ENCODE measurements at regions not wholly inside any gene's neighbourhood (a gene's known extent, or its start where the extent isn't known, plus 50 kb on each side); places are given as distances from the start of the nearest gene placed in this dataset.
"Not testable (repeated sequence)": the region's sequence is repeated elsewhere in the genome, so short reads cannot be mapped to it uniquely, and the experiment has no call there.

GRCh38 chrX:63050225-63050624 lies 300.9 kb downstream of the SPIN4 start:
- H3K36me3 ChIP-seq (ENCODE audit: insufficient read depth, low read length), result no peaks in the 10 kb centered on the region
- H3K9me3 ChIP-seq (ENCODE audit: low read depth, low read length), result no peaks in the 10 kb centered on the region
- no peak overlapping the region for H3K27ac ChIP-seq (ENCODE audit: low read depth, low read length)
- no peaks in the 10 kb centered on the region for H3K4me1 ChIP-seq (ENCODE audit: insufficient read depth, low read length)
- H3K79me2 ChIP-seq (ENCODE audit: insufficient read depth, low read length), result no peaks in the 10 kb centered on the region
- no peak overlapping the region for H3K4me3 ChIP-seq (ENCODE audit: insufficient read depth, low read length)
- no peak overlapping the region for H3K4me2 ChIP-seq (ENCODE audit: insufficient read depth, low read length)
- H3K27me3 ChIP-seq (ENCODE audit: insufficient read depth, low read length), result no peaks in the 10 kb centered on the region
- no peak overlapping the region for H2AFZ ChIP-seq (ENCODE audit: low read length)
- no peak for TF ChIP-seq CTCF (IDR thresholded peaks at IDR 0.05; ENCODE audit: extremely low read depth, low read depth, low read length)
- no peak for DNase-seq (ENCODE audit: insufficient read length, low spot score, missing footprints)
- H4K20me1 ChIP-seq (ENCODE audit: insufficient read depth, low read length), result no peaks in the 10 kb centered on the region

GRCh38 chrX:63032811-63033210 lies 318.3 kb downstream of the SPIN4 start:
- no peaks in the 10 kb centered on the region for H3K36me3 ChIP-seq (ENCODE audit: insufficient read depth, low read length)
- no peak overlapping the region for H2AFZ ChIP-seq (ENCODE audit: low read length)
- H3K27ac ChIP-seq (ENCODE audit: low read depth, low read length), result no peak overlapping the region
- H3K79me2 ChIP-seq (ENCODE audit: insufficient read depth, low read length), result no peaks in the 10 kb centered on the region
- H4K20me1 ChIP-seq (ENCODE audit: insufficient read depth, low read length), result no peaks in the 10 kb centered on the region
- H3K4me2 ChIP-seq (ENCODE audit: insufficient read depth, low read length), result no peak overlapping the region
- H3K9me3 ChIP-seq (ENCODE audit: low read depth, low read length), result peaks cover 3% of the 10 kb centered on the region
- no peak for DNase-seq (ENCODE audit: insufficient read length, low spot score, missing footprints)
- H3K4me1 ChIP-seq (ENCODE audit: insufficient read depth, low read length), result no peaks in the 10 kb centered on the region
- no peaks in the 10 kb centered on the region for H3K27me3 ChIP-seq (ENCODE audit: insufficient read depth, low read length)
- no peak for TF ChIP-seq CTCF (IDR thresholded peaks at IDR 0.05; ENCODE audit: extremely low read depth, low read depth, low read length)
- no peak overlapping the region for H3K4me3 ChIP-seq (ENCODE audit: insufficient read depth, low read length)

- H3K27me3 ChIP-seq (ENCODE audit: insufficient read depth, low read length), result no peaks in the 10 kb centered on the region
- H3K9me3 ChIP-seq (ENCODE audit: low read depth, low read length), result peaks cover 2% of the 10 kb centered on the region
- no peaks in the 10 kb centered on the region for H4K20me1 ChIP-seq (ENCODE audit: insufficient read depth, low read length)
- H3K27ac ChIP-seq (ENCODE audit: low read depth, low read length), result no peak overlapping the region
- TF ChIP-seq CTCF (IDR thresholded peaks at IDR 0.05; ENCODE audit: extremely low read depth, low read depth, low read length), result no peak
- no peak overlapping the region for H3K4me2 ChIP-seq (ENCODE audit: insufficient read depth, low read length)
- no peak for DNase-seq (ENCODE audit: insufficient read length, low spot score, missing footprints)
- no peaks in the 10 kb centered on the region for H3K36me3 ChIP-seq (ENCODE audit: insufficient read depth, low read length)
- no peak overlapping the region for H2AFZ ChIP-seq (ENCODE audit: low read length)
- no peak overlapping the region for H3K4me3 ChIP-seq (ENCODE audit: insufficient read depth, low read length)
- no peaks in the 10 kb centered on the region for H3K79me2 ChIP-seq (ENCODE audit: insufficient read depth, low read length)
- no peaks in the 10 kb centered on the region for H3K4me1 ChIP-seq (ENCODE audit: insufficient read depth, low read length)
These were observed 337.6 kb downstream of the SPIN4 start for GRCh38 chrX:63013549-63013948.

- Histone ChIP-seq H3K4me2 (ENCODE audit: insufficient read depth, low read length) (no peak overlapping the region), H3K9me3 (ENCODE audit: low read depth, low read length) (peaks cover 2% of the 10 kb centered on the region), H3K27me3 (ENCODE audit: insufficient read depth, low read length) (no peaks in the 10 kb centered on the region), H3K27ac (ENCODE audit: low read depth, low read length) (no peak overlapping the region), H3K36me3 (ENCODE audit: insufficient read depth, low read length) (no peaks in the 10 kb centered on the region), H4K20me1 (ENCODE audit: insufficient read depth, low read length) (no peaks in the 10 kb centered on the region), H3K4me1 (ENCODE audit: insufficient read depth, low read length) (no peaks in the 10 kb centered on the region), H2AFZ (ENCODE audit: low read length) (no peak overlapping the region), H3K4me3 (ENCODE audit: insufficient read depth, low read length) (no peak overlapping the region), H3K79me2 (ENCODE audit: insufficient read depth, low read length) (no peaks in the 10 kb centered on the region)
- no peak for TF ChIP-seq CTCF (IDR thresholded peaks at IDR 0.05; ENCODE audit: extremely low read depth, low read depth, low read length)
- DNase-seq (ENCODE audit: insufficient read length, low spot score, missing footprints), result no peak
These were observed 338.6 kb downstream of the SPIN4 start for GRCh38 chrX:63012574-63012973.

- not testable (repeated sequence) for H3K79me2 ChIP-seq (ENCODE audit: insufficient read depth, low read length); H2AFZ ChIP-seq (ENCODE audit: low read length); H3K4me1 ChIP-seq (ENCODE audit: insufficient read depth, low read length); H3K36me3 ChIP-seq (ENCODE audit: insufficient read depth, low read length); H3K9me3 ChIP-seq (ENCODE audit: low read depth, low read length); H3K27me3 ChIP-seq (ENCODE audit: insufficient read depth, low read length); H3K27ac ChIP-seq (ENCODE audit: low read depth, low read length); H3K4me3 ChIP-seq (ENCODE audit: insufficient read depth, low read length); H3K4me2 ChIP-seq (ENCODE audit: insufficient read depth, low read length); H4K20me1 ChIP-seq (ENCODE audit: insufficient read depth, low read length); DNase-seq (ENCODE audit: insufficient read length, low spot score, missing footprints)
These were observed 350.9 kb downstream of the SPIN4 start for GRCh38 chrX:63000196-63000595.

Data from osteoblast (primary cell).